Spleen (tissue), 7 donors: ENCODE measurements at regions not wholly inside any gene's neighbourhood (a gene's known extent, or its start where the extent isn't known, plus 50 kb on each side); places are given as distances from the start of the nearest gene placed in this dataset.

Source experiments
- CTCF ChIP-seq, 11 experiments: fragments of 200-600 bp in 7 of 11; fragments of 450-650 bp in 4 of 11; sonication (generic) in 4 of 11; IDR thresholded peaks in 8 of 11; conservative IDR thresholded peaks in 3 of 11; 1 replicate in 7 of 11; 2 replicates in 4 of 11; pipeline versions ENCODE4 v1.4.0 to v1.8.0; 2016 to 2021; ENCODE audit warnings: antibody characterized with exemption in 11 of 11, inconsistent platforms in 4 of 11, mild to moderate bottlenecking in 1 of 11
- POLR2A ChIP-seq, 3 donors: fragments of 450-650 bp; IDR thresholded peaks; one replicate each; pipeline ENCODE4 v1.5.1; 2017; ENCODE audit warnings: antibody characterized with exemption in 3 of 3, mild to moderate bottlenecking in 1 of 3
- POLR2AphosphoS5 ChIP-seq, 3 donors: sonication (generic); formaldehyde crosslinking; IDR thresholded peaks; one replicate each; pipeline ENCODE4 v1.5.1; 2017; ENCODE audit warnings: antibody characterized with exemption in 3 of 3
- donor health status: DM: no; HTN: no; CAD: no; lungs with moderate emphysema.
- donor health status: DM: no; HTN: no; CAD: no.
- donor health status: DM: no; HTN: no; CAD: no.

GRCh38 chr13:77391475-77391874, 64.6 kb upstream of the MYCBP2 start:
- TF ChIP-seq POLR2AphosphoS5 (IDR thresholded peaks at IDR 0.05) = no peak
- no peak for TF ChIP-seq POLR2A (IDR thresholded peaks at IDR 0.05)
- no peak for TF ChIP-seq CTCF (IDR thresholded peaks at IDR 0.05 in 8 of 11, conservative IDR thresholded peaks at IDR 0.05 in 3 of 11)
